ENCODE measurements at regions not wholly inside any gene's neighbourhood (a gene's known extent, or its start where the extent isn't known, plus 50 kb on each side); places are given as distances from the start of the nearest gene placed in this dataset.

GRCh38 chr12:131494741-131495524 lies 216.0 kb upstream of the SFSWAP start:
- H3K4me3 ChIP-seq (ENCODE audit: control insufficient read depth, low read depth, low read length): no peak overlapping the region
- no peak for DNase-seq (ENCODE audit: low read depth)
- TF ChIP-seq, protein P1, sequence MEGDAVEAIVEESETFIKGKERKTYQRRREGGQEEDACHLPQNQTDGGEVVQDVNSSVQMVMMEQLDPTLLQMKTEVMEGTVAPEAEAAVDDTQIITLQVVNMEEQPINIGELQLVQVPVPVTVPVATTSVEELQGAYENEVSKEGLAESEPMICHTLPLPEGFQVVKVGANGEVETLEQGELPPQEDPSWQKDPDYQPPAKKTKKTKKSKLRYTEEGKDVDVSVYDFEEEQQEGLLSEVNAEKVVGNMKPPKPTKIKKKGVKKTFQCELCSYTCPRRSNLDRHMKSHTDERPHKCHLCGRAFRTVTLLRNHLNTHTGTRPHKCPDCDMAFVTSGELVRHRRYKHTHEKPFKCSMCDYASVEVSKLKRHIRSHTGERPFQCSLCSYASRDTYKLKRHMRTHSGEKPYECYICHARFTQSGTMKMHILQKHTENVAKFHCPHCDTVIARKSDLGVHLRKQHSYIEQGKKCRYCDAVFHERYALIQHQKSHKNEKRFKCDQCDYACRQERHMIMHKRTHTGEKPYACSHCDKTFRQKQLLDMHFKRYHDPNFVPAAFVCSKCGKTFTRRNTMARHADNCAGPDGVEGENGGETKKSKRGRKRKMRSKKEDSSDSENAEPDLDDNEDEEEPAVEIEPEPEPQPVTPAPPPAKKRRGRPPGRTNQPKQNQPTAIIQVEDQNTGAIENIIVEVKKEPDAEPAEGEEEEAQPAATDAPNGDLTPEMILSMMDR (IDR thresholded peaks at IDR 0.05; ENCODE audit: control insufficient read depth, insufficient read depth, low read depth, low read length, missing control alignments): no peak

DNA sequence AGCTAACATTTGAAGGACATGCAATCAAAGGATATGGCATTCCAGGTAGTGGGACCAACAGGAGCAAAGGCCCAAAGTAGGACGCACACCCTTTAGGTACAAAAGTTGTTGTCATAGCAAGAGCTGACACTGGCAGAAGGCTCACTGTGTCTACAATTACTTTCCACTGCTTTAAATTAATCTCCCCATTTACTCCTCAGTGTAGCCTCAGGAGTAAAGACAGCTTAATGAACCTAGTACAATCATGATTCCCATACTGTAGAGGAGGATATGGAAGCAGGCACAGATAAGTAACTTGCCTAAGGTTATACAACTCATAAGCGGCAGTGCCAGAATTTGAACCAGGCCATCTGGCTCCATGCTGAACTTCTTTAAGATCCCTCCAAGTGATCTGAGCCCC lies 212.9 kb upstream of the SFSWAP start:
- DNase-seq (ENCODE audit: low read depth): no peak
- TF ChIP-seq, protein P1 (IDR thresholded peaks at IDR 0.05; ENCODE audit: control insufficient read depth, insufficient read depth, low read depth, low read length, missing control alignments): no peak
- no peak overlapping the region for H3K4me3 ChIP-seq (ENCODE audit: control insufficient read depth, low read depth, low read length)

- no peak overlapping the region for H3K4me3 ChIP-seq (ENCODE audit: control insufficient read depth, low read depth, low read length)
- TF ChIP-seq, protein P1 (IDR thresholded peaks at IDR 0.05; ENCODE audit: control insufficient read depth, insufficient read depth, low read depth, low read length, missing control alignments): no peak
- no peak for DNase-seq (ENCODE audit: low read depth)
These were observed 211.6 kb upstream of the SFSWAP start for GRCh38 chr12:131499160-131499863.

- no peak overlapping the region for H3K4me3 ChIP-seq (ENCODE audit: control insufficient read depth, low read depth, low read length)
- TF ChIP-seq, protein P1 (IDR thresholded peaks at IDR 0.05; ENCODE audit: control insufficient read depth, insufficient read depth, low read depth, low read length, missing control alignments): no peak
- no peak for DNase-seq (ENCODE audit: low read depth)
These were observed 211.1 kb upstream of the SFSWAP start for GRCh38 chr12:131499864-131500190.

DNA sequence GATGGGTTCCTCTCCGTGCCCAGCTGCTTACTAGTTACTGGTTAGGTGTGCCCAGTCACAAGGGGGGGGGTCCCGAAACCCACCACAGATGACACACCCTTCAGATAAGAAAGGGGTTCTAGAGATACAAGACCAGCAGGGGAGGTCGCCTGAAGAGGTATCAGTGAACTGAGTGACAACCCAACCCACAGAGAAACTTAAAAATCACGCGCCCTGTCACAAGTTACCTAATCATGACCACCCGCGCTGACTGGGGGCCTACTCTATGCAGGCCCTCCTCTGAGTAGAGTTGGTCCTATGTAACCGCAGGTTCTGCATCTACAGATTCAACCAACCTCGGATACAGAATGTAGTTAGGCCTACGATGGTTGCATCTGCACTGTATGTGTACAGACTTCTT lies 210.3 kb upstream of the SFSWAP start:
- DNase-seq (ENCODE audit: low read depth): no peak
- TF ChIP-seq, protein P1 (IDR thresholded peaks at IDR 0.05; ENCODE audit: control insufficient read depth, insufficient read depth, low read depth, low read length, missing control alignments): no peak
- H3K4me3 ChIP-seq (ENCODE audit: control insufficient read depth, low read depth, low read length): no peak overlapping the region

GRCh38 chr12:131505561-131505960 lies 205.3 kb upstream of the SFSWAP start:
- H3K4me3 ChIP-seq (ENCODE audit: control insufficient read depth, low read depth, low read length): no peak overlapping the region
- DNase-seq (ENCODE audit: low read depth): no peak
- TF ChIP-seq, protein P1 (IDR thresholded peaks at IDR 0.05; ENCODE audit: control insufficient read depth, insufficient read depth, low read depth, low read length, missing control alignments): no peak
